H54 (cell line): ENCODE measurements at regions not wholly inside any gene's neighbourhood (a gene's known extent, or its start where the extent isn't known, plus 50 kb on each side); places are given as distances from the start of the nearest gene placed in this dataset.

Experiments used
- DNase-seq: peaks from one replicate; pipeline ENCODE4 v3.0.0; 2011; ENCODE audit warnings: low spot score, mixed read lengths; ENCODE audit not compliant: insufficient read length
- FAIRE-seq: peaks from 3 replicates; lab custom pipeline; 2011; peaks lifted over from hg19 to GRCh38; lab: Jason Lieb, UNC
- POLR2A ChIP-seq: IDR thresholded peaks from 2 replicates; pipeline ENCODE4 v1.6.1; 2011; ENCODE audit warnings: low read depth, mild to moderate bottlenecking, low read length

DNA sequence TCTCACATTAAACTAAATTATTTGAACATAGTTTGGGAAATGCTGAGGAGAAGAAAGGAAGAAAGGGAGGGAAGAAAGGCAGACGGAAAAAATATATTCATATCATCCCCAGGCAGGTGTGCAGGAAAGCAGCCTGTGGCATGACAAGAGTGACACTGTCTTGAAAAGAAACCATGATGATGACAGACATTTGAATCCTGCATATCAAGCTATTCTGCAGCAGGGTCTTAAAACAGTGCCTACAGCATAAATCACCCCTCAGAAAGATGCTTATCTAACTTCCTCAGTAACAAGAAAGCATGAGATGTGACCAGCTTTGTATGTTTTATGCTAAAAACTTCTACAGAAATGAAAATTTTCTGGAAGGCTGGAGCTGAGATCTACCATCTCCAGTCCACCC, 144.5 kb upstream of the GRM7 start:
- no peak for TF ChIP-seq POLR2A
- no peak for FAIRE-seq
- DNase-seq = no peak

DNA sequence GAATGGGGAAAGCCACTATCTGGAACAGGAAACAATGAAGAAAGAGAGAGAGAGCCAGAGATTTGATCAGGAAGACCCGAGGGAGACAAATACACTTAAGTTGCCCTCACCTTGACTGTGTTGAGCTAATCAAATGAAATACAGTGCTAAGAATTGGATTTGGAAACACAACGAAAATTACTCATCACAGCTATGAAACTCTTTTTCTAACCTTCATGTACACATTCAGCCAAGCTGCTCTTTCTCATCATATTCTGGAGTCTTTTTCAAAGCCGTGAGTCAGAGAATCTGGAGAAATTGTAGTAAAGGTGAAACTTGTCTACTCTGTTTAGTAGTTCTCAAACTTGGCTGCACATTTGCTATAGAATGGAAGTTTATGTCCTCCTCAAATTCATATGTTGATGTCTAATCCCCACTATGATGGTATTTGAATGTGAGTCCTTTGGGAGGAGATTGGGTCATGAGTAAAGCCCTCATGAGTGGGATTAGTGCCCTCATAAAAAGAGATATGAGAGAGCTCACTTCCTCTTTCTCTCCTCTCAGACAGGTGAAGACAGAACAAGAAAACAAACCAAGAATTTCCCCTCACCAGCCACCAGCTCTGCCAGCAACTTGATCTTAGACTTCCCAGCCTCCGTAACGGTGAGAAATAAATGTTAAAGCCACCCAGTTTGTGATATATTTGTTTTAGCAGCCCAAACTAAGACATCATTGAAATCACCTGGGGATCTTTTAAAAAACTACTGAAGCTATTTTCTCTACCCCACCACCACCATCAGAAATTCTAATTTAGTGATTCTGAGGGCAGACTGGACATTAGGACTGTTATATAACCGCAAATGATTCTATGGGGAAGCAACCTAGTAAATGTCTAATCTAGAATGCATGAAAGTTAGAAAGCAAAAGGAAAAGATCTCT, 143.6 kb upstream of the GRM7 start:
- FAIRE-seq (no peak), DNase-seq (no peak)
- no peak for TF ChIP-seq POLR2A

DNA sequence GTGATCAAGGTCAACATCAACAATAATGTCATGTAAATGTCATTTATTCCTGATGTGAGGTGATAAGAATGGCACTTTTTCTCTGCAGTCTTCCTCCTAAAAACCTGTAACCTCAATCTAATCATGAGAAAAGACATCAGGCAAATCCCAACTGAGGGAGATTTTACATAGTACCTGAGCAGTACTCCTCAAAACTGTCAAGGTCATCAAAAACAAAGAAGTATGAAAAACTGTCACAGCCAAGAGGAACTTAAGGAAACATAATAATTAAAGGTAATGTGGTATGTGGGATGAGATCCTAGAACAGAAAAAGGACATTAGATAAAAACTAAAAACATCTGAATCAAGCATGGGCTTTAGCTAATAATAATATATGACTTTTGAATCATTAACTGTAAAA, 140.9 kb upstream of the GRM7 start:
- DNase-seq = no peak
- FAIRE-seq = no peak
- TF ChIP-seq POLR2A = no peak

DNA sequence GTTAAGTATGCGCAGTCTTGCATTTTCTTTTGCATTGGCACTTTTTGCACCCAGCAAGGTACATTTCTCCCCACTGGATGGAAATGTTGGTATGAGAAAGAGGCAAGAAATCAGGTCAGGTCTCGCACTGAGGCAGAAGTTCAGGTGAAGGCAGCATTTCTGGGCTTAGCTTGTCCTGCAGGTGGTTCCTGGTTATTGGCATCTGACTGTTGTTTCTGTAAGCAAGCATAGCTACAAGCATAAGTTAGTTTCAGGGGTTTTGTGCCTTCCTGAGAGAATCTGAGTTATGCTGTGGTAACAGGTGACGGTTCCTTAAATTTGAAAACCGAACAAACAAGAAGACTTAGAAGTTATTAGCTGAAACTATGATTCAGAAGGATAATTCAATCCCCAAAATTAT, 139.4 kb upstream of the GRM7 start:
- DNase-seq (no peak), FAIRE-seq (no peak)
- no peak for TF ChIP-seq POLR2A

DNA sequence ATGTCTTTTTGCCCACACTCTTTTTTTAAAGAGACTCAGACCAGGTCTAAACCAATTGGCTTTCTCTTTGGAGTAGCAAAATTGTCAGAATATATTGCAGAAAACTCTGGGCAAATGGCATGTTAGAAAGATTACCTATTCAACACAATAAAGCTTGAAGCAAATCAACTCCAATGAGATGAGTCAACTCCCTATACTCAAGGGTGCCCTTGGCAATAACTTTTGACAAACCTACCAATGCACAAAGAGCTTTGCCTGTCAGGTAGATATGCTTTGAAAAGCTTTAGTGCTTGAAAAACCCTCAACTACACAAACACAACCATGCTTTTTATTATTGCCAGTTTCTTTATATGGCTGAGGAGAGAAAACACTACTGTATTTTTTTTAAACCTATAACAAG, 137.7 kb upstream of the GRM7 start:
- DNase-seq = no peak
- FAIRE-seq = no peak
- TF ChIP-seq POLR2A = no peak

DNA sequence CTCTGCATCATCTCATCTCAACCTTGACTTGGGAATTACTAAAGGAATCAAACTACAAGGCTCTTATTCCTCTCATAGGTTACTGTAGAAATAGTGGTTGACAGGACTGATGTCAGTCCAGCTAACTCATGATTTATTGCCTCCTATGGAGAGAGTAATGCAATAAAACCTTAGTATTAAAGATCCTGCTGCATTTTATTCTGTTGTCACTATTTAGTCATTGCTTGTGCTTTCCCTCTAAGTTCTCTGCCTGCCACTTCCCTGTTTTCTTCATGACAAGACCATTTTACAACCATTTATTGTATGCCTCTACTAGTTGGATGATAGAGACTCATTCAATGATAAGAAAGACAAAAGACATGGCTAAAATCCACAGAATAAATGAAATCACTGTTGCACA, 134.1 kb upstream of the GRM7 start:
- DNase-seq (no peak), FAIRE-seq (no peak)
- TF ChIP-seq POLR2A = no peak

DNA sequence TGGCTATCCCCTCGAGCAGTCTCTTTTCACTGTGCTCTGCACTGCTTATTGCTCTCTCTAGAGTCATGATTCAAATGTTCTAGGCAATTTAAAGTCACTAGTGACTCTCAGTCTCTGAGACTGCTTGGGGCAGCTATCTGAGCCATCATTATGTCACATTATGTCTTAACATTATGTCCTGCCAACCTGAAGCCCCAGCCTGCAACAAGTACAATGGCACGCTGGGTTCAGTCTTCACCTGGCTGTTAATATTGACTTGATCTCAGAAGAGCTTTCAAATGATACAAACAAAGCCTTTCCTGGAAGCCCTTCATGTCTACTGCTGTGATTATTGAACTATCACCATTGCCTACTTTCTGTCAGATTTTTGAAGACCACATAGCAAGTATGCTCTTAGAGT, 128.1 kb upstream of the GRM7 start:
- no peak for TF ChIP-seq POLR2A
- no peak for FAIRE-seq
- no peak for DNase-seq

DNA sequence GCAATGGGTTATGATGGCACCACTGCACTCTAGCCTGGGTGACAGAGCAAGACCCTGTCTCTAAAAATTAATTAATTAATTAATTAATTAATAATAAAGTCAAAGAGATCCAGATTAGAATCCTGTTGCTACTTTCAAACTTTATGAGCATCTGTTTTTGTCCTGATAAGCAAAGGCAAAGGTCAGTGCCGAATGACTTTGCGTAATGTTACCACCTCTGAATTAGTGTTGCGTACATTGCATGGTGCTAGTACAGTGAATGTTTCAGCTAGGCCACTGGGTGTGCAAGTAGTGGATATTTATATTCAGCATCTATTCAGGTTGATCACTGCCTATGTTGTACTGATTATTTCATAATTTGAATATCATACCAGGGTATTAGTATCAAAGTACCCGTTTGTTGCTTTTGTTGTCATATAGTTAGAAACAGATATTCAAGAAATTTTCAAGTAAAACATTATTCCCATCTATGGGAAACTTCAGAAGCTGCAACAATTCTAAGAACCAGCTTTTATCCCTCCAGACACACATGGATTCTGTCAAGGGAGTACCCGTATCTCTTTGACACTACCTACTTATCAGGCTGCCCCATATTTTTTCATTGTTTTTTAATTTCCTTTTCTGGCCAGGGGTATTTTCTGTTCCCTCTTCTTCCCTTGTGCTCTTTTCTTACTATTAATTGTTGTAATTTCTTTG, 127.1 kb upstream of the GRM7 start:
- FAIRE-seq (no peak), DNase-seq (no peak)
- no peak for TF ChIP-seq POLR2A

DNA sequence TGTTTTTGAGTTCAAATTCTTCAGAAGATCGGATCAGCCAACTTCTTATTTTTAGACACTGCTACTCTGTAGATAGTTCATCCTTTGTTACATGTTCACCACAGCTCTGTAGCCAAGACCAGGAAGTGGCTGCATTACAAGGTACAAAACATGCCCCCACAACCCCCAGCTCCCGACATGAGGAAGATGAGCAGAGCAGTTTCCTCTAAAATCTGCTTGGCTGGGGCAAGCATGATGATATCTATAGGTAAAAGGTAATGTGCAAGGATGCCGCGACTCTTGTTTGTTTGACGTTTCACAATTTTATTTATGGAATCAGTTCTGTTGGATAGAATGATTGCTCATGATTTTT, 126.5 kb upstream of the GRM7 start:
- TF ChIP-seq POLR2A = no peak
- no peak for FAIRE-seq
- DNase-seq = no peak

DNA sequence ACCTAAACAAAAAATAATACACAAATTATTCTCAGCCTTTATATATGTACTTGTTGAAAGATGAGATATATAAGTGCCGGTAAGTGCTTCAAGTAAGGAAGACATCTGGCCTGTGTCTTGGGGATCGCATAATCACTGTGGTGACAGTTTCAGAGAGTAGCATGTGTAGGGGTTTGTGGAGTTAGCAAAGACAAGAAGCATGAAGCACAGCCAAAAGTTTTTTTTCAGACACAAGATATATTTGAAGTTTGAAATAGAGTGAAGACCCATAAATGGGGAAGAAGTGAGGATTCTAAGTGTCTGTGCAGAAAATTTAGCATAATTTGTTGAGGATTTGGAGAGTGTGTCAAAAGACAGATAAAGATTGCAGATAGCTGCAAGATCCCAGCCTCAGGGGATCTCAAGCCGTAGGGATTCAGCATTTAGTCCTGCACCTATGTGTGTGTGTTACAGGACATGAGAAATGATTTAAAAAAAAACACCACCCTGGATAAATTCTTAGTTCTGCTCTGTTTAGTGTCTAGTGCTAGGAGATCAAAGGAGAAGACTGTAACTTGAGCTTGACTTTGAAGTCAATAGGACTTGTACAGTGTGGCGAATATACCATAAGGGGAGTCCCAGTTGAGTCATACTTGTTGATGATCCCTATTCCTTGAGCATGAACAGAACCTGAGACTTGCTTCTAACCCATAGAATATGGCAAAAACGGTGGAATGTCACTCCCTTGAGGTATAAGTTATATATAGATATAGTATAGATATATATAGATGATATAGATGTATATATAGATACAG, 123.9 kb upstream of the GRM7 start:
- FAIRE-seq = no peak
- TF ChIP-seq POLR2A = no peak

DNA sequence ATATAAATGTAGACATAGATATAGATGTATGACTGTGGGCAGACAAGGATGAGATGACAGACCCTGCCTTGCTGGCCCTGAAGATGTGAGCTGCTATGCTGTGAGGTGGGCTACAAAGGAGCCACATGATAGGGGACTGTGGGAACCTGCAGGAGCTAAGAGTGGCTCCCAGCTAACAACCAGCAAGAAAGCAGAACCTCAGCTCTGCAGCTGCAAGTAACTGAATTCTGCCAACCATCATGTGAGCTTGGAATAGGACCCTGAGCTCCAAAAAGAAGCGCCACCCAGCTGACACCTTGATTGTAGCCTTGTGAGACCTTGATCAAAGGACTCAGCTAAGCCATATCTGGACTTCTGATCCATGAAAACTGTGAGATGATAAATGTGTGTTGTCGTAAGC, 123.3 kb upstream of the GRM7 start:
- DNase-seq (no peak), FAIRE-seq (no peak)
- TF ChIP-seq POLR2A = no peak

More for the DNA sequence above, 123.9 kb upstream of the GRM7 start:
- DNase-seq = no peak

DNA sequence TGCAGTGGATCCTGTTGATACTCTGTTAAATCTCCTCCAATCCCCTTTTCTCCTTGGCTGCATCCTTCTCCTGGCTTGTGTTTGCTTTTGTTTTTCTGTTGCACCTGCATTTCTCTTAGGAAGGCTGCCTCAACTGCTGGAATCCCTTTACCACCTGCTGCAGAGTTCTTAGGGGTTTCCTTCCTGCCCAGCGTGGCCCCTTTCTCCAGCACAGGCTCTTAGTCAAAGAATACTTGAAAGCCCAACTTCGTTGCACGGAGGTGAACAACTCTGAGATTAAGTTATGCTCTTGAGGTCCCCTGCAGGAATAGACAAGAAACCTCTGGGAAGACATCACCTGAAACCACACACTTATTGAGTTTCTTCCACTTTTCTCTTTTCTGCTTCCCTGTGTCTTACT, 121.6 kb upstream of the GRM7 start:
- DNase-seq (no peak), FAIRE-seq (no peak)
- no peak for TF ChIP-seq POLR2A

DNA sequence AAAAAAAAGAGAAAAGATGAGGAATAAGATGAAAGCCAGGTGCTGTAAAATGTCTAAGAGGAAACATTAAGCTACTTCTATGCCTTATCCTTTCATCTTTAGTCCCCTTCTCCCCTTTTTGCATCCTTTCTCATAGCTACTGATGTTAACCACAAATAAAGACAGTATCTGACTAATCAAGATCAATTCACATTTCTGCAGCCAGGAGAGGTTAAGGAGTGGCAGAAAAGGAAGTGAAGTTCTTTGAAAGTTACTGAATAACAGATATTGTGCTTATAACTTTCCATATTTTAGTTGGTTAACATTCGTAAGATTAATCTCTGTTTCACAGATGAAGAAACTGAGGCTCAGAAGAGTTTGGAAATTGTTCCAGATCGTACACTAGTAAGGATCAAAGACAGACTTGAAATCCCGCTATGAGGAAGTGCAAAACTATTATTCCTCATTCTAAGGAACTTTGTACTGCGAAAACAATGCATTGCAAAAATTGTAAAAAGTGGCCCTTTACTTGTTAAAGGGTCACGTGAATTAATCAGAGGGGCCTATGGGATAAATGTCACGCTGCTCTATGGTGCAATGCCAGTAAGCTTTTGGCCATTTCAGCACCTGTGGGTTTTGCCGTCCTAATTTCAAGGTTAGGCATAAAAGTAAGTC, 117.7 kb upstream of the GRM7 start:
- FAIRE-seq (no peak), DNase-seq (no peak)
- no peak for TF ChIP-seq POLR2A
